HG03039 (cell line): ENCODE measurements at regions not wholly inside any gene's neighbourhood (a gene's known extent, or its start where the extent isn't known, plus 50 kb on each side); places are given as distances from the start of the nearest gene placed in this dataset.
"Not testable (repeated sequence)": the region's sequence is repeated elsewhere in the genome, so short reads cannot be mapped to it uniquely, and the experiment has no call there.

Experiments used
- ATAC-seq: cut with Tn5 transposase; IDR thresholded peaks from one replicate; pipeline ENCODE4 v1.9.1; 2021; ENCODE audit warnings: mild to moderate bottlenecking, moderate library complexity; ENCODE audit not compliant: unreplicated experiment

DNA sequence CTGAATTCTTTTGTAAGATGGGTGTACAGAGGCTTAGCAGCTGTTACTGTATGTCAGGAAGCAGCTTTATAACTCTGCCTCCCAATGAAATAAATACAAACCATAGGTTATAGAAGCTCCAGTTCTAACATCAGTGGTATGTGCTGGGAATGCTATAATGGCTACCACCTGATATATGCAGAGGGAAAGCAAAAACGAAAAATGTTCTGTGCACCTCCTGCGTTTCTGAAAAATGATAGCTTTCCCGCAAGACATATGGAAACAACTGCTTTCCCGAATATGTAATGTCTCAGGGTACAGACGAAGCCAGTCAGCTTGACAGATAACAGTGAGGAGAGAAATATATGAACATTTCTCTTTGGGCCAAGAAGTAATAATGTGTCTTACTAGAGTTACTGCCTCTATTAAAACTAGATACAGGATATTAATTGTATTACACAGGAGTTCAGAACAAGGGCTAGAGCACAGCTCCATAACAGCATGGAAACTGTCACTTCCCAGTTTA is 517.0 kb upstream of the NRSN1 start:
- ATAC-seq = no peak

DNA sequence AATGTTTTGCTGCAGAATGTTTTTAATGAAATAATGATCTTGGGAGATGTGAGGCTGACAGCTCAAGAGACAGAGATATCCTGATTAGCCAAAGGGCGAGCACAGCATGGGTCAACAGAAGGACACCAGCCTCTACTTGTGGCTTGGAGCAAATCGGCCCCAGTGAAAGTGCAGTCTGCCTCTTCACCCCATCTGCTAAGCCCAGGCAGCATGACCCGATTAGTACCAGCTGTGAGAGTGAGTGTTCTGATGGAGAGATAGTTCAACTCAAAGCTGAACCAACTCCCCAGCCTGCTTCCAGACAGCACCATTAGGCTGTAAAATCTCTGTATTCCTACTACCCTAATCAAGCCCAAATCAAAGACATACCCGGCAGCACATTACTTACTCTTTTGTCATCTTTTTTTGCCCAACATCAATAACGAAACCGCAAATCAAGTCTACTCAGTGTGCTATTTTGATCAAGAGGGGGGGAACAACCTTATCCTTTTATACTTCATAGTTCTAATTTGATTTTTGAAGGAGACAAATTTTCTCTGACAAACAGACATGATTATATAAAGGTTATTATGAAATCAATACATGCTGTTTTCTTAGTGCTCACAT is 514.1 kb upstream of the NRSN1 start:
- ATAC-seq = no peak

DNA sequence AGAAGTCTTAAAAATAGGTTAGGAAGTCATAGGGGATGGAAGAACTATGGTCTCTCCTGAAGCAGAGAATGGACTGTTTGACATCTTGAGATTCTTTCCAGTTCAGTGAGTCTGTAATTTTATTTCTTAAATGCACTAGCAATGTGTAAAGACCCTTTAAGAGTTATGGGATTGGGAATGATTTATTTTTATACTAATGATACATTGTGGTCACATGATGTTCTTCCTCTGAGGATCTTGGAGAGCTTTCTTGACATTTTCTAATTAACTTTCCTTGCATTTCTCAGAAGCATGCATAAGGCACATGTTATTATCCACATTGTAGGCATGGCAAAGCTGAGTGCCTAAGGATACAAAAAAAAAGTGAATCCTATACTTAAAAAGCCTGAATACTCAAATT is 507.6 kb upstream of the NRSN1 start:
- ATAC-seq = no peak

DNA sequence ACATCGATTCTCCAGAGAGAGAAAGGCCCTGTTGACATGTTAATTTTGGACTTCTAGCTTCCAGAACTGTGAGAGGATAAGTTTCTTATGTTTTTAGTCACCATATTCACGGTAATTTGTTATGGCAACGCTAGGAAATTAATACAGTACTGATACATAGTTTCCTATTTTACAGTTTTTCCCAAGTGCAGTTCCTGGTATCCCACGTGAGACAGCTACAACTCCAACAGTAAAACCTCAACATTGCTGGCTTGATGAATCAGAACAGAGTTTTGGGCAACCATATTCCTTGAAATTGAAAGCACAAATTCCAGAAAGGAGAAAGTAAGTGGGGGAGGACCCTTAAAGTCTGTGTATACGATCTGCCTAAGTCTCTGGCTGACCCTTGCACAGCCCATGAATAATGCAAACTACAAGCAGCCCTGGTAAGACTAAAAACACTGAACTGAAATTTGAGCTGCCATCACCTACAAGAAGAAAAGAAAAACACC is 505.1 kb upstream of the NRSN1 start:
- no peak for ATAC-seq

DNA sequence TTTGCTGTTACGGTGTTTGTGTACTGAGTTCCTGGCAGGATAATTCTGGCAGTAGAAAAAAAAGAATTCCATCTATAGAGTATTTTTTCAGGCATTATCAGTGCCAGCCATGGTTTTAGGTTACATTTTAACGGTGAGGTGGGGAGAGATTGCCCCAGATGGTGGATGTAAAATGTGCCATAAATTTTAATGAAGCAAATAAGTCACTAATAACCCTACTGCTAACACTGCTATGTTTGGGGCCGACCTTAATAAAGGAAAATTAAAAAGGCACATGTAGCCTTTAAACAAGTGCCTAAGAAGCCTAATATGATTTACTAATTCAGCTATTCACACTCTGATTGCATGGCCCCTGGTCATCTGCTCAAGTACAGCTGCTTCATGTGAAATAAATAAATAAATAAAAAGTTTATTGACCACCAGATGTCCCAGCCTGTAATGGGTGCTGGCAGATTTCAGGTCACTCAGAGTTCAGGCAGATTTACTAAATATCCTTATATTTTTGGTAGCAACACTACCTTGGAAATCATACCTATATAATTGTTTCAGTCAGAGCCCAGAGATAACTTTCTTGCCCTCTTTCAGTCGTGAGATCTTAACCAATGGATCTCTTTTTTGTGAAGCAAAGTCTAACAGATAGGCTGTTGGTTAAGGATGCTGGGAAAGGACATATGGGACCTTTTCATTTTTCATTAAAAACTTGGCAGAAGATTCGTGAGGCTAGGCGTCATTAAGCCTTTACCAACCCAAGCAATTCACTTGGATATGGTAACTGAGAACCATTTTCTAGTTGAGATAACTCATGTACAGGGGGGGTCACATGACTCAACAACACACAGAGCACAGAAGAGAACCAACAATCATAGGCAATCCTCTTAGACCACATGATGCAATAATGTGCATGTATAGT is 495.0 kb upstream of the NRSN1 start:
- ATAC-seq = no peak

DNA sequence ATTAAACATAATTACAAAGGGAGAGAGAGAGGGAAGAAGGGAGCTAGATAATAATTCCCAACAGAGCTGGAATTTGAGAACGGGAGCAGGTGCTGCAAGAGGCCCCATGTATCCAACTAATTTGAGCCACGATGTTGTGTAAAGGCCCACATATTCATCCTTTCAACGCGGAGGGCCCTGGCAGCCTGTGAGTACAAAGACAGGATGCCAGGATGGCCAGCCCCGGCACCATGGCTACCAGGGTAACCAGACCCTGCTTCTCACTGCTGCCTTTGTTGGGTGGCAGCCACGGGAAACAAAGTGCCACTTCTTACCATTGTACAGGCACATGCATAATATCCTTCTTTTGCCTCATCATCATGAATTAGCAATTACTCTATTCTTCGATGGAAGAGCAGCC is 492.0 kb upstream of the NRSN1 start:
- ATAC-seq = no peak

DNA sequence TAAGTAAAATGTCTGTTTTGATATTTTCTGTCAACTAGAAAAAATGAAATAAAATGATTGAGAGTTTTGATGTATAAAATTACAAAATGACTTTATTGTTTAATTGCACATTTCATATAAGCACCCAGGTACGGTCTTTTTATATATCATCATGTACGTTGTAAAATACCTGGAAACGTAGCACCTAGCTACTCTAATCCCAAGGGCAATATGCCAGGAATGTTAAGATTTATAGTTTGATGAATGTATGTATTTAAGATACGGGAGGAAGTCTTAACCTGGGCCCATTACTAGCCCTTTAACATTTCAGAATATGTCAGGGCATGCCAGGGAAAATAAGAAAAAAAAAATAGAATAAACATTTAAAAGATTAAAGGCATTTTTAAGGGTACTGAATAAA is 490.9 kb upstream of the NRSN1 start:
- no peak for ATAC-seq

DNA sequence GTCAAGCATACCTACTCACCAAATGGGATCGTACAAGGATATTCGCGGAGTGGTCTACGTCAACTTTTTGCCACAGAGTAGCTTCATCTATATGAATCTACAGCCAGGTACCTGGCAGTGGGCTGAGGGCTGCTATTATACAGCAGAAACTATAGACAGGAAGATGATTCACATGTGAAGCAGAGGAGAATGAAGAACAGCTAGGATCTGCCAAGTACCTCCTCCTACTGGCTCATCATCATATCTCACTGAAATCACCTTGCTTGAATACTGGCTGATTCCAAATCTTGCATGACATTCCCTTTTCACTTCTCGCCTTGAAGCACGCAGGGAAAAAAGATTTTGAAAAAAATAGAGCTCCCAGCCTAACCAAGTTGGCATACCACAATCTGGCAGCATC is 488.7 kb upstream of the NRSN1 start:
- ATAC-seq = no peak

DNA sequence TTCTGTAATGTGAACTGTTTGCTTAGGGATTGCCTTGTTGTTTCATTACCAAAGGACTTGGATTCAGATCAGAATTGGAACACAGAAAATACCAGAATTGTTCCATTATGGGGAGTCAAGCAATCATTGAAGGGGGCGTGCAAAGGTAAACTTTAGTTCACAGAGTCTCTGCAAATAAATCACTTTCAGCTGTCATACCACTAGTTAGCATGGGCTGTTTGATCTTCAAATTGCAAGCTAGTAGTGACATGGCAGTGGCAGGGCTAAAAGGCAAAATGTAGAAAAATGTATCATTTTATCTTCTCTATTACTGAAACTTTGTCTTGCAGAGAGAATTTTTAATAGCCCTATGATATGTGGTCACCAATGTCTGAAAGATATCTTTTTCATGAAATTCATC is 483.2 kb upstream of the NRSN1 start:
- ATAC-seq = no peak

DNA sequence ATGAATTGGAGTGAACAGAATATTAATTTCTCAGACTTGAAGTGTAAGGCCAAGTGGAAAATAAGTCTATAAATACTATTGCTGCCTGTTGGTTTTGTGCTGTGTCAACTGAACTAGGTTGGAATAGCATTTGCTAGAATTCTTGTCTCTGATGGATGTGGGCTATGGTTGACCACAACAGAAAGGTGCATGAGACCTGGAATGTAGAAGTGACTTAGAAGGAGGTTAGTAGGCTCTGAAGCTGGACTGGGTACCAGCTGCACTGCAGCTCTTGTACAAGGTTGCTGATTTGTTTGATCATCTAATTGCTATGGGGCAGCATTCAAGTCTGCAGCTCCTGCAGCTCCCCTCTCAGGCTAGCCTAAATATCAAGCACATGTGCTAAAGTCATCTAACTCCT is 479.0 kb upstream of the NRSN1 start:
- ATAC-seq = no peak

DNA sequence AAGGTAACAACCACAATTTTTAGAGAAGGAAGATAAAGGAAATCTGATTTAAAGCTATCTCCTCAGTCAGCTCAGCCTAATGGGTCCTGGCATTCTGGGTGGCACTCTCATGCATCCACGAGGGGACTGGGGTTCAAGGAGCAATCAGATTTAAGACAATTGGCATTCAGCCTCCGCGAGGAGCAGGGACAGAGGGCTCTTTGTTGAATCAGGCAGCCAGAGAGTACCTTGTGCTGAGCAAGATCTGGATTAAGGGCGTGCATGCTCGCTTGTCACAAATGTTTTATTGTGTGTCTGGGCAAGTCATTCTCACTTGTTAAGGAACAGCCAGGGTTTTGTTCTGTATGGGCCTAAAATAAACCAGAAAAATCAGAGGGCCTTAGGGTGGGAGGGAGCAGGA is 475.3 kb upstream of the NRSN1 start:
- no peak for ATAC-seq

DNA sequence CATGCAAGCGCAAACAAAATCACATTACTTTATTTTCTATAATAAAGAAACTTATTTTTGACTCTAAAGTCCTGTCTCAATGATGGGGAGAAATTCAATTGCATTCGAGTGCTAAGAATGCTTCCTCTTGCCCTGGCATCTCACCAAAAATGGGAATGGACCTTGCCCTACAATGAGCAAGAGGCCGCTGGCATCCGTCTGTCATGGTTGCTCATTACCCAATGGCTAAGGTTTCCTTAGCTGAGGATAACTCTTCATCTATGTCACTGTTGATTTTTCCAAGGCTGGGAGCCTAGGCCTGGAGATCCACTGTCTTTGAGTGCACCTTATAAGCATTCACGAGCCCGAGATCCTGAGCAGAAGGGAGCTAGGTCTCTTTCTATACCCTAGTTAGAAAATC is 471.3 kb upstream of the NRSN1 start:
- ATAC-seq = no peak

DNA sequence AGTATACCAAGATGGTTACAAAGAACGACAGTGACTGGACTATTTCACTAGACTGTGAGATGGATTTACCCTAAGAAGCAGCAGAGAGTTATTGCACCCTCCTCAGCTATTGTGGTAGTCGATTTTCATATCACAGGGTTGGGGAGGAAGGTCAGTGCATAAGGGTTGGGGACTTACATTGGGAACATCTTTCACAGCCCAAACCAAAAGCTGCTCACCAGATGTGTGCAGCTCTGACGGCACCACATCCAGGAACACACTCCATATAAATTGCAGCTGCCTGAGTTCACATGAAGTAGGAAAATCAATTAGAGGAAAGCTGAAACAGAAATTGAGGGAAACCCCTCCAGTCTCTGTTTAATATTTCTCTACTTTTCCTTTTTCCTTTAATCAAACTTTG is 470.5 kb upstream of the NRSN1 start:
- no peak for ATAC-seq

DNA sequence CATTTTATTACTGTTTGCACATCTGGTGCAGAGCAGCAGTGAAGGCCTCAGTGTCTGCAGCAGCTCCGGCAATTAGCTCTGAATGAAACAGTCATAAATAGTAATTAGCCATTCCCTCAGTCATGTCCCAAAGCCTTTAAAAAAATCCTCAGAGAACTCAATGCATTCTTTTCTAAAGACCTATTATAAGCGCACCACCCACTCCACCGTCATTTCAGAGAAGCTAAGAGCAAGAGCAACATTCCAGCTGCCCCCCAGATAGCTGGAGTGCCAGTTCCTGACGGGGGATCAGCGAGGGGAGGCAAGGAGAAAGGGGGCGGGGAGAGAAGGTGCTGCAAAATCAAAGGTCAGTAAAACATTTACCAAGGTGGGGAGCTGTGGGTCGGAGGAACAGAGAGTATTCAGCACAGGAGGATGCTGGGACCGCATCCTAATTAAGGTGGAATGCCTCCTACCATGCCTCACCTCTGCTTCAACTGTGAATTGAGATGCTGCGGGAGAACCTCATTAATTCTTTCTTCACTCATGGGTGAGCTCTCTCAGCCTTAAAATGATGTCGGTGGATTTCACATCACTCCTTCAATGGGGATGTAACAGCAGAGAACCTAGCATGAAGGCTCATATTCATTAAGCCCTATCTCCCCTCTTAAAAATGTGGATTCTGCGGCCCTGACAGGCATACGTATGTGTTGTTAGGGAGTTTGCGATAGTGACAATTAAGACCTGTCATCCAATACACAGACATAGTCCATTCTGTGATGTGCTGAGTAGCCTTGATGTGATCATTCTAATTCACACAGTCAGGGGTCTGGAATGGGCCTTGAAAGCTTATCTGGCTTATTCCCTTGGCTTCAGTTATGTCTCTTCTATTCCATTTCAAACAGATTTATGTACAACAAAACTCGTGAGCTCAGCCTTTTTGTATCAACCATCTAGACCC is 469.5 kb upstream of the NRSN1 start:
- no peak for ATAC-seq

DNA sequence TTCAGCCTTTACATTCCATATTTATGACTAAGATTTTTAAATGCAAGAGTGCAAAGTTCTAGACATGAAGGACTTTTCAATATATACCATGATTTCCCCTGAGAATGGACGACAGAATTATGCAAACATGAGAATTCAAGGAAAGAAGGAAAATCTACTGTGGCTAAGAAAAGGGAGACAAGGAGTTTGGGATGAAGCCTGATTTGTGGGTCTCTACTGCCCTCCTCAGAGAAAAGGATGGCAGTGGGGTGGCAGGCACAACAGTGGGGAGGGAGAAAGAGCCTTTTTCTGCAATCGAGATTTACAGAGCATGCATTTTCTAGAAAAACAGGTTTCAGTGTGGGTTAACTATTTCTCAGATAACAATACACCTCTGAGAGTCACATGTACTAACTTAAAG is 466.9 kb upstream of the NRSN1 start:
- ATAC-seq = no peak

DNA sequence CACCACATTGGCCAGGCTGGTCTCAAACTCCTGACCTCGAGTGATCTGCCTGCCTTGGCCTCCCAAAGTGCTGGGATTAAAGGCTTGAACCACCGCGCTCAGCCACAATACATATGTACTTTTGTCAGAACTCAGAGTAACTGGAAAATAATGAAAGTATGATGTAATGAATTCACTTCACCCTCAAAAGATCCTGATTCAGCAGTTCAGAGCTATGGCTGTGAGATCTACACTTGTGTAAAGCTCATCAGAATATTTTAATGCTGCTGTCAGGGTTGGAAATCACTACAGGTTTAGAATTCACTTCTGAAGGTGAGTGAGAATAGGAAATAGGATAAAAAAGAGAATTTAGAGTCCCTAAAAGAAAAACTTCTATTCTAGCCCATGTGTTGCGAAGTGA is 464.5 kb upstream of the NRSN1 start:
- ATAC-seq = no peak

DNA sequence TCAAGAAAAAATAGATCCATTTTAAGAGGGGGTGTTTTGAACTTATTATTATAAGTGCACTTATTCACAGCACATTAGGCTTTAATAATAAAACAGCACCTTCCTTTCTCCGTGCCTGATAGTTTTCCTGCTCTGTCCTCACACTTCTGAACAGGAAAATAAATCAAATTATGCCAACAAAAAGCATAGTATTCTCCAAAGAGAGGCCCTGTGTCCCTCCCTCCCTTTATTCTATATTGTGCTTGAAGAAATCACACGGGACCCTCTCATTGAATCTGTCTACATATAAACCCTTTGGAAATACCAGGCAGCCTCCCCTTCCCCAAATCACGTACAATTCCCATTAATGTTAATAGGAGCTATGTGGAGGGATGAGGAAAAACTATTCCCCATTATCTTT is 462.9 kb upstream of the NRSN1 start:
- no peak for ATAC-seq

DNA sequence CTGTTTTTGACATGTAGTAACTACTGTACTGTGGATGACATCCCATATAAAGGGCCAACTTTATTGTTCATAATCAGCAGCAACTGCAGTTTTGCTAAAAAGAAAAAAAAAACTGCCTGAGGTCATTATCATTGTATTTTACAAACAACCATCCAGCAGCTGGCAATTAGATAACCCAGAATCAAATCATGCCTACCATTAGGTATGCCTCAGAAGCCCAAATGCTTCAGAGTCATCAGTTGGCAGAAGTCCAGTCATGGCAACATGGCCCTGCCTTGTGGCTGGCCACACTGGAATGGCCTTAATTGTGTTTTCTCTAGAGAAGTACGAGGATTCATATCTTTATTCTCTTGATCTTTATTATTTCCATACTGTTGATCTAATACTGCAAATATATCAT is 462.4 kb upstream of the NRSN1 start:
- no peak for ATAC-seq

DNA sequence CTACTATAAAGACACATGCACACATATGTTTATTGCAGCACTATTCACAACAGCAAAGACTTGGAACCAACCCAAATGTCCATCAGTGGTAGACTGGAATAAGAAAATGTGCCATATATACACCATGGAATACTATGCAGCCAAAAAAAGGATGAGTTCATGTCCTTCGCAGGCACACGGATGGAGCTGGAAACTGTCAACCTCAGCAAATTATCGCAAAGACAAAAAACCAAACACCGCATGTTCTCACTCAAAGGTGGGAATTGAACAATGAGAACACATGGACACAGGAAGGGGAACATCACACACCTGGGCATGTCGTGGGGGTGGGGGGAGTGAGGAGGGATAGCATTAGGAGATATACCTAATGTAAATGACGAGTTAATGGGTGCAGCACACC is 460.1 kb upstream of the NRSN1 start:
- not testable (repeated sequence) for ATAC-seq

DNA sequence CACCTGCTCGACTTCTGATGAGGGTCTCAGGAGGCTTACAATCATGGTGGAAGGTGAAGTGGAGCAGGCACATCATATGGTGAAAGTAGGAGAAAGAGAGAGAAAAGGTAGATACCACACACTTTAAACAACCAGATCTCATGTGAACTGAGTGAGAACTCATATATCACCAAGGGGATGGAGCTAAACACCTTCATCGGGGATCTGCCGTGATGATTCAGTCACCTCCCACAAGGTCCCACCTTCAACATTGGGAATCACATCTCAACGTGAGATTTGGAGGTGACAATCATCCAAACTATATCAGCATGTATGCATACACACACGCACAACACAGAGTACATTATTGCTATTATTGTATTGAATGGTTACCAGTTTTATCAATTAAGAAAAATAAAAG is 453.3 kb upstream of the NRSN1 start:
- ATAC-seq = no peak

DNA sequence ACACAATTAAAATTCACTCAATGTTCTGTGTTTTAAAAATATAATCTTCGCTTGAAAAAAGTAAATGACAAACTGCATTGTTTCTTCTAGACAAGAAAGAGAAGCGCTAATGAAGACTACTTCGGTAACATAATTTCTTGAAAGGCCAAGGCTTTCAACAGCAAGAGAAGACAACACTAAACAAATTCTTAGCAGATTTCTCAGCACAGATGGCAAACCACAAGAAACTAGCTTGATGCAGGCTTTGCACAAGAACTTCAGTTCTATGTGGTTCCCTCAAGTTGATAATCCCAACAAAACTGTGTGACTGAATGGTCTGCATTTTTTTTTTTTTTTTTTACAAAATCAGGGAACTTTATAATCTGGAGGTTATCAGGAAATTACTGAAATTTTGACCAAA is 447.4 kb upstream of the NRSN1 start:
- no peak for ATAC-seq
